CD4-positive, alpha-beta T cell treated with Interleukin-2 at 100 ng/mL for 4 hours (primary cell): ENCODE measurements at regions not wholly inside any gene's neighbourhood (a gene's known extent, or its start where the extent isn't known, plus 50 kb on each side); places are given as distances from the start of the nearest gene placed in this dataset.

Source experiments
- DNase-seq: peaks from one replicate; pipeline ENCODE4 v3.0.0-alpha.2; 2020; ENCODE audit warnings: low spot score

GRCh38 chr6:104321301-104321700 lies 538.4 kb downstream of the HACE1 start:
- DNase-seq: no peak

GRCh38 chr6:104320896-104321295 lies 538.8 kb downstream of the HACE1 start:
- no peak for DNase-seq

DNA sequence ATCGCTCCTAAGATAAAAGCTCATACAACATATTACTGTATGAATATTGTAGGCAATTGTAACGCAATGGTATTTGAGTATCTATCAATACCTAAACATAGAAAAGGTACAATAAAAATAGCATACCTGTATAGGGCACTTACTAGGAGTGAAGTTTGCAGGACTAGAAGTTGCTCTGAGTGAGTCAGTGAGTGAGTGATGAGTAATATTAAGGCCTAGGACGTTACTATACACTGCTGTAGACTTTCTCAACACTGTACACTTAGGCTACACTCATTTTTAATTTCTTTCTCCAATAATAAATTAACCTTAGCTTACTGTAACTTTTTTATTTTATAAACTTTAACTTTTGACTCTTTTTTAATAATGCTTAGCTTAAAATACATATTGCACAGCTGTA lies 546.9 kb downstream of the HACE1 start:
- DNase-seq: no peak

DNA sequence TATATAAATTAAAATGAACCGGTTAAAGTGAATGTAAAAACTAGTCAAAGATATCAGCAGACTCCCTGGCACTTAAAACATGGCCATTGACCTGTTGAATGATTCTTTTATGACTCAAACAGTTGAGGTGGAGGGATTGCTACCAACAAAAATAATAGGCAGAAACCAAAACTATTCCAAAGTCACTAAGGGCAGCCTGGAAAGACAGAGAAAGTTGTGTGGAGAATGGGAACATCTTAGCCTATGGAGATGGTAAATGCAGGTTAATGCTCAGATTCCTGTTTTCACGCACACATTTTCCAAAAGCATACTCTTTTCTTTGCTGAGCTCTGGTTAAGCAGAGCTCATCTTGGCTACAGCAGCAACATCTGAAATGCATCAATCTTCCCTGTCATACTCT lies 553.5 kb downstream of the HACE1 start:
- no peak for DNase-seq

- DNase-seq: no peak
Measured at GRCh38 chr6:104305206-104305605, 554.5 kb downstream of the HACE1 start.

DNA sequence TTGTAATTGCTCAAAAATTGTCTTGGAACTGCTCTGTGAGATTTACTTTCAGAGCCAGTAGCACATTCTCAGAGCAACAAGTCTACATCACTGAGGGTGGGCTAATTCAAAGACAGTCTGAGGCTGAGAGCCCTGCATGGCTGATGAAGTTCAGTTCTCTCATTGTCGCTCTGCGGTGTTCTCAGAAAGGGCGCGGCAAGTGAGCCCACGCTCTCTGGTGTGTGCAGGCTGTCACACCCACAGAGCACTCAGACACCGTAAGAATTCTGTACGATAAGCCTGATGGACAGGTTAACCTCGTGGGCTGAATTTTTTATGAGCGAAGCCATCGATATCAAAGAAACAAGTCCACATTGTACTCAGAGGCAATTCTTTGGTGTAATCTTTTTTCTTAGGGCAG lies 557.8 kb downstream of the HACE1 start:
- no peak for DNase-seq

DNA sequence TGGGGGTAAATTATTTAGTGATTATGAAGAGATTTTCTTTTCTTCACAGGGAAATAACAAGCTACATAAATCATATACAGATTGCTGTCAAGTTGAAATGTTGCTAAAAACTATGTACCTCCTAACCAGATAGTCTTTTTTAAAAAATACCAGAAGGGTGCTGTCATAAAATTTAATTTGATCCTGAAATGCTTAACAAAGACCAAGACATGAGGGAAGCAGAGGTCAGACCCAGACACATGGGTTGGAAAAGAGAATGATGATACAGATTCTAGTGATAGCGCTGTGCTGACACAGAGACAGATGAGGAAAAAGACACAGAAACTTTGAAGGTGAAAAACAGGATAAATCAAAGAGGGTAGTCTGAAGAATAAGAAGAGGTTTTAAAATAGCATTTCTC lies 573.1 kb downstream of the HACE1 start:
- DNase-seq: no peak

DNA sequence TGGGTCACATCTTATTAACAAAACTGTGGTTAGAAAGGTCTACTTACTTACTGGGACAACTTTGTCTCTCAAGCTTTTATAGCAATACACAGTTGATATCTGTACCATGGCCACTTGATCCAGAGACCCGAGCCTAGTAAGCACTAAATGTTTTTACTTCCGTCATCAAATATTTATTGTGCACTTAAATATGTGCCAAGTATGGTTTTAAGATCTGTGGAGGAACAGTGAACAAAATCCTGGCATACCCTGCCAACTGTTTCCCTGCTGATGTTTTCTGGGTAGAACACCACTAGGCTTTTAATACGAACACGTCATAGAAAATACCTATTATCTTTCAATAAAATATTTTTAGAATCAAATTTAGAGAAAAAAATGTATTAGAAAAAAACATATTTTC lies 574.8 kb downstream of the HACE1 start:
- DNase-seq: no peak

GRCh38 chr6:104282581-104282980 lies 577.1 kb downstream of the HACE1 start:
- DNase-seq: no peak

DNA sequence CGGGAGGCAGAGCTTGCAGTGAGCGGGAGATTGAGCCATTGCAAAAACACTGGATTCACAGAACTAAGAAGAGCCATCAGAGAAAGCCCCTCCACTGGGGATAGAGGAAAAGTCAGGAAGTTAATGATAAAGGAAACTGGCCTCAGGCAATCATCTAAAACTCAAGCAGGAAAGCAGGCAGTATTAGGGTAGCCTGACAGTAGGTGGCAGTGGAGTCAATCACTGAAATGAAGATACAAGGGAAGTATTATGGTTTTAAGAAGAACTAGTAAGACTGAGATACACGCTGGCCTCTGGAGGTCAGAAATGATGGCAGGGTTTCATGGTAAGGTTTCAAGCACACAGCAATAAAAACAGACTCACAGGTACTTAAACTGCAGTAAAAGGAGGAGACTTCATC lies 578.3 kb downstream of the HACE1 start:
- no peak for DNase-seq

DNA sequence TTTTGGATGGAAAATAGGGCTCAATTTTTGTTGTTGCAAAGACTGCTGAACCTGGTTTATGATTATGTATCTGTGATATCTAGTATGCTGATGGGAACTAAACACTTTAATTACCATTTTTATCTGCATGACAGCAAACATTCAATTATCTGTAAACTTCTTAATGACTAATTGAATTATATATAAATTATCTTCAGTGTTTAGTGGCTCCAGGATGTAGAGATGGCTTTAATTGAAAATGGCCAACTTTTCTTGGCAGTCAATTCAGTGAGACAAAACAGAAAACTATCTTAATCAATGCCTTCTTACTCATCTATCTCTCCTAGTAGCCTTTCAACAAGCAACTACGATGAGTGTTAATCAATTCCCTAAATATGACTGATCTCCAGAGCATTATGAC lies 591.3 kb downstream of the HACE1 start:
- DNase-seq: no peak

- DNase-seq: no peak
Measured at GRCh38 chr6:104266922-104267321, 592.8 kb downstream of the HACE1 start.

DNA sequence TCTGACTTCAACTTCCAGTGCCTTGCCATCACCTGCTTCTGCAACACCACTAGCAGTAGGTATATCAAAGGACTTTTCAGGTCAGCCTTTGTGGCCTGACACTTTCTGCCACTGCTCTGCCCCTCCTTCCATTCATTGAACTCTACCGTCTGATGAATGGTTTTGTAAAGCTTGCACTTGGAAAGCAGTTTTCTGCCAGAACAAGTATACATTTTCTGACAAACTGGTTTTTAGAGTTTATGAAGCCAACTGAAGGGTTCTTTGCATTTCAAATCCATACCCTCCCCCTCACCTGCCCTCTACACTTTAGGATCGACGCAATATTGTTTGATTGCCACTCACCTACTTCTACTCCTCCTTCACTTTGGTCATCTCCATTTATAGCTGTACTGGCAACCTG lies 603.1 kb downstream of the HACE1 start:
- no peak for DNase-seq

- no peak for DNase-seq
Measured at GRCh38 chr6:104253236-104253635, 606.5 kb downstream of the HACE1 start.

DNA sequence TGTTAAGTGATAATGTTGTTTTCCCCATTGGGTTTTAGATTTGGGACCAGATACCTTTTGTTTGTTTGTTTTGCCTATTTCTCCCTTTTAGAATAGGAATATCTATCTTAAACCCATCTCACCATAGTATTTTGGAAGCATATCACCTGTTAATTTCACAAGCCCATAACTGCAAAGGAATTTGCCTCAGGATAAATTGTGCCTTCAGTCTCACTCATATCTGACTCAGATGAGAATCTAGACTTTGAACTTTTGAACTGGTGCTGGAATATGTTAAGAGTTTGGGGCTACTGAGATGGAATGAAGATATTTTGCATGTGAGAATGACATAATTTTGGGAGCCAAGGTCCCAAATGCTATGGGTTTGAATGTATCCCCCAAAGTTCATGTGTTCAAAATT lies 607.4 kb downstream of the HACE1 start:
- DNase-seq: no peak

DNA sequence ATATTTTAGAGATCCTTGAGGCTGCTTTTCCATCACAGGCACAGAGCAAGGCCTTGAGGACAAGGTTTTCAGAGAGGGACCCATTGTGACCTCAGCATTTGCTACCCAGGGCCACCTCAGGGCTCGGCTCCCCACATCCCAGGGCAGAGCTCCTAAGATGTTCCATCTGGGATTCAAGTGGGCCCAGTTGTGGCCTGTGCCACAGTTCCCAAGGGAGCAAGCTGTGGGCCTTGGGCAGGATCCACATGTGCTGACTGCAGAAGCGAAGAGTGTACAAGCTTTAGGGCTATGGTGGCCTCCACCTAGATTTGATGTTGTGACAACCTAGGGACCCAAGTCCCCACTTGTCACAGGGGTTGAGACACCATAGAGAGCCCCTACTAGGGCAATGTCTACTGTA lies 608.1 kb downstream of the HACE1 start:
- no peak for DNase-seq

DNA sequence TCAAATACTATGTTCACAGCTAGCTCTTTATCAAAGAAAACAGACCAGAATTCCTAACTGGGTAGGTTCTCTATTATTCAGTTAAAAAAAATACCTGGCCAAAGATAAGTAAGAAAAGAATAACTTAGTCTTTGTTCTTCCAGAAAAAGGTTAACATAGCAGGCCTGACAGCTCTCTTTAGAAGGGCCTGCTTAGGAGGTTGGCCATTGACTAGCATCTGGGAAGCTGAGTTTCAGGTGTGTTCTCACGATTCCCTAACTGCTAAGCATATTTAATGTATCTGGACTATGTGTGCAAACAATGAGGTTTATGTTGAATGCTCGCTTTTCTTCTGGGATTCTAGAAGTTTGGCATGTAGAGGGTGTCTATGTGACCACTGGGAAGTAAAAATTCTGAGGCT lies 618.9 kb downstream of the HACE1 start:
- no peak for DNase-seq

GRCh38 chr6:104239971-104240370 lies 619.7 kb downstream of the HACE1 start:
- no peak for DNase-seq

DNA sequence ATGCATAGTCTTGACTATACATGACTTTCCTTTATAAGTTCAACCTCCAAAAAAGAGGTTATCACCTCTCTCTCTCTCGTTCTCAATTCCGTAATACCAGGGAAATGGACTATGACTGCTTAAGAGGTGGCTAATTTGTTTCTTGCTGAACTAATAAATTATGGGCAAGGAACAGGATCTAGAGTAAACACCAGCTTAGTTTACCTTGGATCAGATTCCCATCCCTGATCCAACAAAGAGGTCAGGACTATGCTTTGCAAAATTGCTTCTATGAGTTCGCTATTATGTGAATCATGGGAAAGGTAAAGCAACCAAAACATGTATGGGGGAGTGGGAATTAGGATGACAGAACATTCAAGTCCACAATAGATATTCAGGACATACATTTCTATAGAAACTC lies 630.7 kb downstream of the HACE1 start:
- no peak for DNase-seq

DNA sequence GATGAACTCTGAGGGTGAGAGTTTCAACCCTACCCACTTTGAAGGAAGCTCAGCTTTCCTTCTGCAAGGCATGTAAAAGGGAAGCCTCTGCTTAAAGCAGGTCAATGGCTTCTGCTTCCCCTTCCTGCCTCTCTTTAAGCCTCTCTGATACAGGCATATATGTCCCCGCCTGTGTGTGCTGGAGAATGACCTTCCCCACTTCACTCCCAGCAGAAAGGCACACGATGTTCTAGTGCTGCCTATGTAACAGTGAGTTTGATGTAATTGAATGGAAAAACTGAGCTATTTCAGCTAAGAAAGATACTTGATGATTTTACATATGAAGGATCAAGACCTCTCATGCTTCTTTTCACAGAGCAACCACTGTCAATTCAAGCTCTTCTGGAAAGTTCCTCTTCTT lies 632.2 kb downstream of the HACE1 start:
- DNase-seq: no peak

DNA sequence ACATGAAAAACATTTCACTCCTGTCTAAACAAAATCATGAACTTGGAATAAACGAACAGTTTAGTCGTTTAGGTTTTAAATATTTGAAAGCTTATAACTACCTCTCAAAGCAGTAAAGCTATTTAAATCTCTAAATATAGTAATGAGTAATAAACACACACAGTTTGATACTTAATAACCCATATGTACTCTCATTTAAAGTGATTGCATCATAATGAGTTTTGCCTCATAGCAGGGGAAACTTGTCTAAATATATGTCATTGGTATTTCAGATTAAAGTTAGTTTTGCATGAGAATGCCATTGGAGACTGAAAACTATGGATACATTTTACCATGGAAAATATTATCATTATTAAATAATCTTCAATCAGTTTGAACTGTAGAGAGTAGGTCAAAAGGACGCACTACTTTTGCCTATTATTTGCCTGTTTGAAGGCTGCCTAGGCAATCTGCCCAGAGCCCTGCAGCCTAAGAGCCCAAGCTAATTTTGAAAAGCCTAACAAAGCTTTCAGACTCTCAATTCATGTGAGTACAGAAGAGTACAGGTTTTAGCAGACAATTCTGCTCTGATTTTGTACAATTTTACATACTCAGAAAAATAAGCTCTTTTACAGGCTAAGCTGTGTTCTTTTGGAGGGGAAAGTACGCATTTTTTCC lies 632.8 kb downstream of the HACE1 start:
- DNase-seq: no peak

DNA sequence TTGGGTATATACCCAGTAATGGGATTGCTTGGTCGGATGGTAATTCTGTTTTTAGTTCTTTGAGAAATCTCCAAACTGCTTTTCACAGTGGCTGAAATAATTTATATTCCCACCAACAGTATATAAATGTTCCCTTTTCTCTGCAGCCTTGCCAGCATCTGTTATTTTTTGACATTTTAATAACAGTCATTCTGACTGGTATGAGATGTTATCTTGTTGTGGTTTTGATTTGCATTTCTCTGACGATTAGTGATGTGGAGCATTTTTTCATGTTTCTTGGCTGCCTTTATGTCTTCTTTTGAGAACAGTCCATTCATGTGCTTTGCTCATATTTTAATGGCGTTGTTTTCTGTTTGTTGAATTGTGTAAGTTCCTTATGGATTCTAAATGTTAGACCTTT lies 641.6 kb downstream of the HACE1 start:
- no peak for DNase-seq

DNA sequence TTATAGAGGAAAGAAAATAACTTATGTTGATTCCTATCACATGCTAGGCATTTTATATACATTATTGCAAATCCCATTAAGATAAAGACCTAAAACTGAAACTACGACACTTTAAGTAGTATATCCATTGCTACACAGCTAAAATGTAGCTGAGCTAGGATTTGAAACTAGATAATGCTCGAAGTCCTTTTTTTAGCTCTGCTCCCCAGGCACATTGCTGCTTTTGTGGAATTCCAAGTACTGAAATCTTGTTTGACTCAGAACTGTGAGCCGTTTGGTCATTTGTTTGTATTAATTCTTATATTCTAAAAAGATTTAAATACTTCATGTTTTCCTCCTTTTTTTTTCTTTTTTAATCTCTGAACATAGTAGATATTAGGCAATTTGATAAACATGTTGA lies 644.8 kb downstream of the HACE1 start:
- no peak for DNase-seq

- no peak for DNase-seq
Measured at GRCh38 chr6:104212977-104213668, 646.6 kb downstream of the HACE1 start.
